Osteocyte (in vitro differentiated cells): ENCODE measurements at regions not wholly inside any gene's neighbourhood (a gene's known extent, or its start where the extent isn't known, plus 50 kb on each side); places are given as distances from the start of the nearest gene placed in this dataset.

Experiments
- DNase-seq: peaks from one replicate; pipeline ENCODE4 v3.0.0; 2021; ENCODE audit warnings: mixed read lengths; ENCODE audit not compliant: unreplicated experiment; ENCODE audit errors: extremely low spot score
- H3K27ac Mint-ChIP-seq: one replicate; pipeline ENCODE4 v1.8.0; 2021; ENCODE audit warnings: mild to moderate bottlenecking, mixed read lengths; ENCODE audit not compliant: unreplicated experiment
- H3K27me3 Mint-ChIP-seq: one replicate; pipeline ENCODE4 v1.8.0; 2021; ENCODE audit warnings: mixed read lengths; ENCODE audit not compliant: unreplicated experiment
- H3K36me3 Mint-ChIP-seq: one replicate; pipeline ENCODE4 v1.8.0; 2021; ENCODE audit warnings: mixed read lengths; ENCODE audit not compliant: unreplicated experiment
- H3K4me1 Mint-ChIP-seq: one replicate; pipeline ENCODE4 v1.8.0; 2021; ENCODE audit warnings: mixed read lengths; ENCODE audit not compliant: unreplicated experiment
- H3K4me3 Mint-ChIP-seq: one replicate; pipeline ENCODE4 v1.8.0; 2021; ENCODE audit warnings: mild to moderate bottlenecking, moderate library complexity, mixed read lengths; ENCODE audit not compliant: unreplicated experiment
- H3K9me3 Mint-ChIP-seq: one replicate; pipeline ENCODE4 v1.8.0; 2021; ENCODE audit warnings: mixed read lengths; ENCODE audit not compliant: unreplicated experiment
- CTCF ChIP-seq: fragments of 200-600 bp; sonication (generic); IDR thresholded peaks from 2 replicates; pipeline ENCODE4 v1.5.0; 2021; ENCODE audit warnings: antibody characterized with exemption, mild to moderate bottlenecking, moderate library complexity

- H3K27me3 Mint-ChIP-seq, result no peaks in the 10 kb centered on the region
Observed at GRCh38 chr2:120956486-120957156, 221.0 kb downstream of the GLI2 start.

GRCh38 chr2:120957905-120958304 is 222.2 kb downstream of the GLI2 start:
- Mint-ChIP-seq H3K27ac (no peak overlapping the region), H3K4me1 (peaks cover 16% of the 10 kb centered on the region), H3K4me3 (no peak overlapping the region), H3K36me3 (peaks cover 16% of the 10 kb centered on the region), H3K9me3 (no peaks in the 10 kb centered on the region), H3K27me3 (no peaks in the 10 kb centered on the region)
- DNase-seq, result no peak
- no peak for TF ChIP-seq CTCF

More at GRCh38 chr2:120956486-120957156, 221.0 kb downstream of the GLI2 start:
- TF ChIP-seq CTCF, result no peak
- no peaks in the 10 kb centered on the region for H3K9me3 Mint-ChIP-seq
- DNase-seq, result no peak
- no peak overlapping the region for H3K27ac Mint-ChIP-seq
- peaks cover 16% of the 10 kb centered on the region for H3K36me3 Mint-ChIP-seq
- peaks cover 28% of the 10 kb centered on the region for H3K4me1 Mint-ChIP-seq
- no peak overlapping the region for H3K4me3 Mint-ChIP-seq

GRCh38 chr2:120958623-120959366 is 223.1 kb downstream of the GLI2 start:
- Mint-ChIP-seq H3K27ac (no peak overlapping the region), H3K36me3 (peaks cover 16% of the 10 kb centered on the region), H3K4me1 (peaks cover 9% of the 10 kb centered on the region), H3K4me3 (no peak overlapping the region), H3K27me3 (no peaks in the 10 kb centered on the region), H3K9me3 (no peaks in the 10 kb centered on the region)
- no peak for DNase-seq
- TF ChIP-seq CTCF, result peak; percentile 35

GRCh38 chr2:120959426-120959825 is 223.8 kb downstream of the GLI2 start:
- no peak for TF ChIP-seq CTCF
- no peak for DNase-seq
- peaks cover 14% of the 10 kb centered on the region for H3K36me3 Mint-ChIP-seq
- H3K4me3 Mint-ChIP-seq, result no peak overlapping the region
- no peaks in the 10 kb centered on the region for H3K27me3 Mint-ChIP-seq
- H3K27ac Mint-ChIP-seq, result no peak overlapping the region
- H3K4me1 Mint-ChIP-seq, result peaks cover 6% of the 10 kb centered on the region
- no peaks in the 10 kb centered on the region for H3K9me3 Mint-ChIP-seq

- H3K27ac Mint-ChIP-seq, result no peak overlapping the region
- no peaks in the 10 kb centered on the region for H3K9me3 Mint-ChIP-seq
- DNase-seq, result no peak
- H3K27me3 Mint-ChIP-seq, result no peaks in the 10 kb centered on the region
- peaks cover 4% of the 10 kb centered on the region for H3K4me1 Mint-ChIP-seq
- no peak overlapping the region for H3K4me3 Mint-ChIP-seq
- TF ChIP-seq CTCF, result no peak
- peaks cover 12% of the 10 kb centered on the region for H3K36me3 Mint-ChIP-seq
Observed at GRCh38 chr2:120960770-120961366, 225.2 kb downstream of the GLI2 start.
